OCI-LY7 (cell line): ENCODE measurements at regions not wholly inside any gene's neighbourhood (a gene's known extent, or its start where the extent isn't known, plus 50 kb on each side); places are given as distances from the start of the nearest gene placed in this dataset.

Experiments used
- BruUV-seq: library from RNA; stranded (reverse); fragments of 400-500 nt; replicated peaks from 2 replicates; lab custom pipeline; 2021; lab: Mats Ljungman, UMichigan
- CTCF ChIA-PET: fragments of 300-600 bp; sonication (Branson Sonifier 250); formaldehyde crosslinking; loops from one replicate; lab custom pipeline; 2022; ENCODE audit warnings: antibody characterized with exemption; ENCODE audit not compliant: unreplicated experiment; lab: Charles Lee
- POLR2A ChIA-PET: fragments of 300-600 bp; sonication (Branson Sonifier 250); formaldehyde crosslinking; loops from one replicate; lab custom pipeline; 2022; ENCODE audit warnings: antibody characterized with exemption; lab: Charles Lee
- DNase-seq: peaks from one replicate; pipeline ENCODE4 v3.0.0-alpha.2; 2015; ENCODE audit warnings: low spot score
- H2AFZ ChIP-seq: fragments of 200-600 bp; sonication (generic), shearing (Covaris generic); 2 replicates; pipeline ENCODE4 v1.6.1; 2014; ENCODE audit warnings: mild to moderate bottlenecking, antibody characterized with exemption, low read length, moderate library complexity
- H3K27ac ChIP-seq: fragments of 200-600 bp; sonication (generic); 2 replicates; pipeline ENCODE4 v1.5.1; 2014; ENCODE audit warnings: mixed run types, low read depth, mild to moderate bottlenecking, moderate library complexity, low read length, inconsistent platforms; ENCODE audit not compliant: poor library complexity, severe bottlenecking
- H3K36me3 ChIP-seq: fragments of 200-600 bp; sonication (generic); 2 replicates; pipeline ENCODE4 v1.6.1; 2014; ENCODE audit warnings: mild to moderate bottlenecking, antibody characterized with exemption, low read length, moderate library complexity, mixed read lengths; ENCODE audit not compliant: insufficient read depth
- H3K4me1 ChIP-seq: fragments of 200-600 bp; sonication (generic); 2 replicates; pipeline ENCODE4 v1.5.1; 2014; ENCODE audit warnings: mild to moderate bottlenecking, low read length; ENCODE audit not compliant: insufficient read depth, poor library complexity, severe bottlenecking
- H3K4me2 ChIP-seq: fragments of 200-600 bp; sonication (generic); 2 replicates; pipeline ENCODE4 v1.6.1; 2014; ENCODE audit warnings: mild to moderate bottlenecking, low read length
- H3K4me3 ChIP-seq: fragments of 200-600 bp; sonication (generic); 2 replicates; pipeline ENCODE4 v1.5.1; 2014; ENCODE audit warnings: mild to moderate bottlenecking, low read depth, low read length; ENCODE audit not compliant: poor library complexity, severe bottlenecking
- H3K79me2 ChIP-seq: fragments of 200-600 bp; sonication (generic); 2 replicates; pipeline ENCODE4 v1.6.1; 2016; ENCODE audit warnings: low read depth, mild to moderate bottlenecking, low read length, moderate library complexity, mixed read lengths; ENCODE audit not compliant: insufficient read depth
- H3K9me2 ChIP-seq: fragments of 200-600 bp; sonication (generic); 2 replicates; pipeline ENCODE4 v1.6.1; 2016; ENCODE audit warnings: mild to moderate bottlenecking, low read length, mixed read lengths; ENCODE audit not compliant: insufficient read depth
- H3K9me3 ChIP-seq: fragments of 200-600 bp; sonication (generic); 2 replicates; pipeline ENCODE4 v1.6.1; 2014; ENCODE audit warnings: mild to moderate bottlenecking, mixed run types, low read length, mixed read lengths
- H4K20me1 ChIP-seq: fragments of 200-600 bp; sonication (generic); 2 replicates; pipeline ENCODE4 v1.6.1; 2014; ENCODE audit warnings: mild to moderate bottlenecking, antibody characterized with exemption, low read length, moderate library complexity, mixed read lengths; ENCODE audit not compliant: insufficient read depth
- EZH2phosphoT487 ChIP-seq: fragments of 200-600 bp; sonication (generic); IDR thresholded peaks from 2 replicates; pipeline ENCODE4 v1.6.1; 2018; ENCODE audit warnings: low read depth, borderline replicate concordance, mild to moderate bottlenecking, mixed run types, antibody characterized with exemption, low read length, moderate library complexity, mixed read lengths
- intact Hi-C: fragments of 100-400 bp; cut with micrococcal nuclease; formaldehyde crosslinking; loops from one replicate; pipeline ENCODE4 v1.10.0; 2022; ENCODE audit not compliant: unreplicated experiment
- TF ChIP-seq, protein P1 (sequence below): fragments of 200-600 bp; sonication (generic); conservative IDR thresholded peaks from 2 replicates; pipeline ENCODE4 v1.5.1; 2014; ENCODE audit warnings: mild to moderate bottlenecking, antibody characterized with exemption, low read length, moderate library complexity, mixed read lengths

DNA sequence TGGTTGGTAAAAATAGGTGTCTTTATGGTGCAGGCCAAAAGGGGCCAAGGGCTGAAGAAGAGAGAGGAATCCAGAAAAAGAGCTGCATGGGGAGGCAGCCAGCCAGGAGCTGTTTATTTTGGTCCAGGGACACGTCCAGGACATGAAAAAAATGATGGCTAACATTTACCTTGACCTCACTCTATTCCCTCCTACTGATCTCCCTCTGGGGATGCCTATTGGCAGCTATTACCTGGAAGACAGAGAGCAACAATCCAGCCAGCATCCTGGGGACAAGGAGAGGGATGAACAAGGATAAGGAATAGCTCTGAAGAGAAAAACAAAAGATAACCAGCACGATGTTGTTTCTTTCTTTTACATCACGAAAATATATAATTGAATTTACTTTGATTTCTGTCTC lies 1599.6 kb downstream of the SLITRK5 start:
- no TSS peak for BruUV-seq
- no peaks in the 10 kb centered on the region for H3K4me1 ChIP-seq
- no peaks in the 10 kb centered on the region for H4K20me1 ChIP-seq
- no peak overlapping the region for H3K4me2 ChIP-seq
- no peak for DNase-seq
- ChIA-PET CTCF (no interaction called here), POLR2A (interaction anchor here (0.8 to 1.1 kb wide), 2 partner anchors 21 to 305 kb away, joined by 3 to 4 read pairs; no protein-coding TSS in a partner anchor)
- H3K4me3 ChIP-seq, result no peak overlapping the region
- no peaks in the 10 kb centered on the region for H3K79me2 ChIP-seq
- TF ChIP-seq EZH2phosphoT487, result no peak
- TF ChIP-seq, protein P1, sequence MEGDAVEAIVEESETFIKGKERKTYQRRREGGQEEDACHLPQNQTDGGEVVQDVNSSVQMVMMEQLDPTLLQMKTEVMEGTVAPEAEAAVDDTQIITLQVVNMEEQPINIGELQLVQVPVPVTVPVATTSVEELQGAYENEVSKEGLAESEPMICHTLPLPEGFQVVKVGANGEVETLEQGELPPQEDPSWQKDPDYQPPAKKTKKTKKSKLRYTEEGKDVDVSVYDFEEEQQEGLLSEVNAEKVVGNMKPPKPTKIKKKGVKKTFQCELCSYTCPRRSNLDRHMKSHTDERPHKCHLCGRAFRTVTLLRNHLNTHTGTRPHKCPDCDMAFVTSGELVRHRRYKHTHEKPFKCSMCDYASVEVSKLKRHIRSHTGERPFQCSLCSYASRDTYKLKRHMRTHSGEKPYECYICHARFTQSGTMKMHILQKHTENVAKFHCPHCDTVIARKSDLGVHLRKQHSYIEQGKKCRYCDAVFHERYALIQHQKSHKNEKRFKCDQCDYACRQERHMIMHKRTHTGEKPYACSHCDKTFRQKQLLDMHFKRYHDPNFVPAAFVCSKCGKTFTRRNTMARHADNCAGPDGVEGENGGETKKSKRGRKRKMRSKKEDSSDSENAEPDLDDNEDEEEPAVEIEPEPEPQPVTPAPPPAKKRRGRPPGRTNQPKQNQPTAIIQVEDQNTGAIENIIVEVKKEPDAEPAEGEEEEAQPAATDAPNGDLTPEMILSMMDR, result no peak
- peaks cover 22% of the 10 kb centered on the region for H3K9me3 ChIP-seq
- H2AFZ ChIP-seq, result no peak overlapping the region
- H3K36me3 ChIP-seq, result no peaks in the 10 kb centered on the region
- H3K9me2 ChIP-seq, result no peaks in the 10 kb centered on the region
- no peak overlapping the region for H3K27ac ChIP-seq
- intact Hi-C loops, result no loop called here

DNA sequence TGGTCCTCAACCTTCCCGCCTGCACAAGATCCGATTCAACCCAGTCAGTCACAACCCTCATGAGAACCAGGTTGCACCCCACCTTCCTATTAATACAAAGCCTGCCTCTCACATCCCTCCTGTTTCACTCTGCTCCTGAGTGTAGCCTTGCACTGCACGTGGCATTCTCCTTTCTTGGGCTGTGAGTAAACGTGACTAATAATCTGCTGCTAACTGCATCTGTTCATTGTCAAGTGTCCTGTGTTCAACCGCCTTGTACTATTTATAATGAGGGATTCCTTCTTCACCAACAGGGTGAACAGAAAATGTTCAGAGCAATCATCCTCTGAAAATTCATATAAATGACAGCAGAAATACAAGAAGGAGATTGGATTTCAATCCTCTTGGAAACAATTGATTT lies 1608.2 kb downstream of the SLITRK5 start:
- Histone ChIP-seq H3K4me2 (no peak overlapping the region), H3K9me2 (0 out of 2 replicates have a peak, but pooled peaks cover 6% of the 10 kb centered on the region), H3K9me3 (peaks cover 29% of the 10 kb centered on the region), H3K79me2 (no peaks in the 10 kb centered on the region), H3K4me3 (no peak overlapping the region), H2AFZ (no peak overlapping the region), H3K36me3 (no peaks in the 10 kb centered on the region), H3K4me1 (no peaks in the 10 kb centered on the region), H3K27ac (no peak overlapping the region), H4K20me1 (no peaks in the 10 kb centered on the region)
- ChIA-PET POLR2A (no interaction called here), CTCF (no interaction called here)
- BruUV-seq, result no TSS peak
- intact Hi-C loops, result no loop called here
- TF ChIP-seq, protein P1, result no peak
- no peak for TF ChIP-seq EZH2phosphoT487
- DNase-seq, result no peak

DNA sequence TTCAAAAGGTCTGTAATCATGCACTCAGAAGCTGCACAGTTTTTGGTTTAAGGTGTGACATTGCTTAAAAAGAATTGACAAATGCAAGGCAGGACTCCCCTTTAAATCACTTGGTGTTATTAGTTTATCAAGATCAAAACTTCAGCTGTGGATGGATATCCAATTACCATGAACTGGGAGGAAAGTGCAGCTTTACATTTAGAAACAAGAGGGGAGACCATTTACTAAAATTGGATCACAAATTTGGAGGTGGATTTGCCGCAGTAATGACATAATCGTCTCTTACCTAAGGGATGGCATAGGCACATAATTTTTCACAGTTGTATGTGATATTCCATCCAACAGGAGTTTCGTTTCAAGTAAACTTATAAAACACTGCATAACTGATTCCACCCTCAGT lies 1610.2 kb downstream of the SLITRK5 start:
- Histone ChIP-seq H3K4me1 (no peaks in the 10 kb centered on the region), H3K27ac (no peak overlapping the region), H3K9me2 (0 out of 2 replicates have a peak, but pooled peaks cover 6% of the 10 kb centered on the region), H3K9me3 (peaks cover 44% of the 10 kb centered on the region), H3K4me3 (no peak overlapping the region), H4K20me1 (no peaks in the 10 kb centered on the region), H3K4me2 (no peak overlapping the region), H3K36me3 (no peaks in the 10 kb centered on the region), H3K79me2 (no peaks in the 10 kb centered on the region), H2AFZ (no peak overlapping the region)
- ChIA-PET POLR2A (interaction anchor here (0.7 kb wide), 1 partner anchor 93 kb away, joined by 3 read pairs; no protein-coding TSS in a partner anchor), CTCF (no interaction called here)
- intact Hi-C loops, result no loop called here
- TF ChIP-seq, protein P1, result no peak
- no peak for TF ChIP-seq EZH2phosphoT487
- BruUV-seq, result no TSS peak
- DNase-seq, result no peak
